GM12874 (cell line): ENCODE measurements at regions not wholly inside any gene's neighbourhood (a gene's known extent, or its start where the extent isn't known, plus 50 kb on each side); places are given as distances from the start of the nearest gene placed in this dataset.

Experiments used
- TF ChIP-seq, protein P1 (sequence below): IDR thresholded peaks from 2 replicates; pipeline ENCODE4 v1.5.1; 2011; ENCODE audit warnings: low read depth, mild to moderate bottlenecking, control low read depth, low read length, moderate library complexity; ENCODE audit not compliant: insufficient read depth

DNA sequence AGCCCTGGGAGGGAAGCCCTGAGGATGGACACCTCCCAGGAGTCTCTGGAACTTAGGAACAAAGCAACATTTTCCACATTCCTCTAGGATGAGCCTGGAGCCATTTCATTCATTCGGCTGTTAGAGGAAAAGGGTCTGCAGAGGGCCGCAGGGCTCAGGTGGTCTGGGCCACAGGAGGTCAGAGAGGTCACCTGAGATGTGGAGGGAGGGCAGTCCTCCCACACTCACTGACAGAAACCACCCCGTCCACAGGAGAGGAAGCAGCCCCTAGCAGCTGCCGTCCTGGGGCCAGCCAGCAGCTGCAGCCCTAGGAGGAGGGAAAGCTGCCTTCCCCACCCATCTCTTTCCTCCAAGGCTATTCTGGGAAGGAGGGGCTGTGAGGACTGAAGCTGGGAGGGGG lies 207.0 kb downstream of the CDC5L start:
- TF ChIP-seq, protein P1, sequence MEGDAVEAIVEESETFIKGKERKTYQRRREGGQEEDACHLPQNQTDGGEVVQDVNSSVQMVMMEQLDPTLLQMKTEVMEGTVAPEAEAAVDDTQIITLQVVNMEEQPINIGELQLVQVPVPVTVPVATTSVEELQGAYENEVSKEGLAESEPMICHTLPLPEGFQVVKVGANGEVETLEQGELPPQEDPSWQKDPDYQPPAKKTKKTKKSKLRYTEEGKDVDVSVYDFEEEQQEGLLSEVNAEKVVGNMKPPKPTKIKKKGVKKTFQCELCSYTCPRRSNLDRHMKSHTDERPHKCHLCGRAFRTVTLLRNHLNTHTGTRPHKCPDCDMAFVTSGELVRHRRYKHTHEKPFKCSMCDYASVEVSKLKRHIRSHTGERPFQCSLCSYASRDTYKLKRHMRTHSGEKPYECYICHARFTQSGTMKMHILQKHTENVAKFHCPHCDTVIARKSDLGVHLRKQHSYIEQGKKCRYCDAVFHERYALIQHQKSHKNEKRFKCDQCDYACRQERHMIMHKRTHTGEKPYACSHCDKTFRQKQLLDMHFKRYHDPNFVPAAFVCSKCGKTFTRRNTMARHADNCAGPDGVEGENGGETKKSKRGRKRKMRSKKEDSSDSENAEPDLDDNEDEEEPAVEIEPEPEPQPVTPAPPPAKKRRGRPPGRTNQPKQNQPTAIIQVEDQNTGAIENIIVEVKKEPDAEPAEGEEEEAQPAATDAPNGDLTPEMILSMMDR: no peak

DNA sequence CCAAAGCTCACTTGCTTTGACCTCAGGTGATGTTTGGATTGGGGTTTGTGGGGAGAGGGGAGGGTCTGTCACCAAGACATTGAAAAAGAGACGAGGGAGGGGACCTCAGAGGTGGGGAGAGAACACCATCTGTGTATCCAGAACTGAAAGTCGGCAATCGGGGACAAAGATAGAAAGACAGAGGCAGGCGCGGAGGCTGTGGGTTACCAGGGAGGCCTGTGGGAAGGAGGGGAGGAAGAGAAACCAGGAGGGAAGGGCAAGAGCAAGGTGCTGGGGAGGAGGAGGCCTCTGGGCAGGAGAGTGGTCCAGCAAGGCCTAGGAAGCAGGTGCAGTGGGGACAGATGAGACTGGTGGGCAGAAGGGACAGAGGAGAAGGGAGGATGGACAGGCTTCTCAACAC lies 211.2 kb downstream of the CDC5L start:
- TF ChIP-seq, protein P1: no peak

DNA sequence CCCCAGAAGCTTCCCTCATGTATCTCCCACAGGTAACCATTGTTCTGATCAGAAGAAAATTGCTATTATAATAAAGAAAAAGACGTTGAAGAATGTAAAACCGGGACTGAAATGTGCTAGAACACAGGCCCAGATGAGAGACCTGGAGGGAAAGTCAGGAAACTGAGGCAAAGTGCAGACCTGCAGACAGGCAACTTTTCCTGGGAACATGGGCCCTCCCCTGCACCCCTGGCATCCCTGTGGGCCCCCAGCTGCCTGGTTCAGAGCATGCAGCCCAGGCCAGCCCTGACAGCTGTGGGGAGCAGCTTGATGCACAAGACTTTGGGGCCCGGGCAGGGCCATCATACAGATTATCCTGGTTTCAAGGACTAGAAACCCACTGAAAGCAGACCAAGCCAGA lies 212.2 kb downstream of the CDC5L start:
- TF ChIP-seq, protein P1: no peak

DNA sequence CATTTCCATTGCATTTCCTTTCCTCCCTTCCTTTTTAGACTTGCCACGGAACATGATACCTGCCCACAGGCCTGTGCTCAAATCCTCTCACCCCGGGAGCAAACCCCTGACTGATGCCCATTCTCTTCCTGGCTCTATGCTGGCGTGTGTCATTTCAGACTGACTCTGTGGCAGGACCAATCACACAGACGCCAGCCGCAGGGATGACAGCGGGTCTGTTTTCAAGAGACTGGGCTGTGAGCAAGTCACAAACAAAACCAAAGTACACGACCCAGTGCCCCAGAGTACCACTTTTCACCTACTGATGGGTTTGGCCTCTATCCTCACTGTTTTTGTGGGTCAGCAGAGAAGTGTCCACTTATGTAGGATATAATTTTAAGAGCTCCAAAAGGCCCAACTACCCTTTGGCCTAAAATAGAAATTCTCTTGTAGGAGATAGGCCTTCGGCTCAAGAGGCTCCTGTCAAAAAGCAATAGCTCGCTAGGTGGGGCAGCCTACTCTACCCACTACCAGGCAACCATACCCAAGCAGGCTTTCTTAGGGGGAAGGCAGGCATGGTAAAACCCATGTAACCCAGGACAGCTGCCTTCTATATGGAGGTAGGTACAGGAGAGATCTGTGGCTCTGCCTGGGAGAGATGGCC lies 215.7 kb downstream of the CDC5L start:
- TF ChIP-seq, protein P1: no peak

DNA sequence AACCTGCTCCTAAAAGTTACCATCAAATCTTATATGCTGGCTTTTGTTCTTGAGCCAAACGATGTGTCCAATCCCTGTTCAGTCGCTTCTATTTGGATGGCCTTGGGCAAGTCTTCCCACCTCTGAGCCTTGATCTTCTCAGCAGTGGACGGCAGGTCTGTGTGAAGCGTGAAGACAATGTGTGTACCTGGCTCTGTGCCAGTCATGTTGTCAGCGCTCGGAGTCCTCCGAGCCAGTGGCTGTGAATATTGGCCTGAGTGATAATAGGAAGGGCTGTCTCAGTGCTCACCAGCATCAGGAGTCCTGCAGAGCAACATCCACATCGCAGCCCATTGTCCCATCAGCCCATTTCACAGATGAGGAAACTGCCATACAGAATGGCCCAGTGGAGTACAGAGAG lies 219.0 kb downstream of the CDC5L start:
- TF ChIP-seq, protein P1: no peak

DNA sequence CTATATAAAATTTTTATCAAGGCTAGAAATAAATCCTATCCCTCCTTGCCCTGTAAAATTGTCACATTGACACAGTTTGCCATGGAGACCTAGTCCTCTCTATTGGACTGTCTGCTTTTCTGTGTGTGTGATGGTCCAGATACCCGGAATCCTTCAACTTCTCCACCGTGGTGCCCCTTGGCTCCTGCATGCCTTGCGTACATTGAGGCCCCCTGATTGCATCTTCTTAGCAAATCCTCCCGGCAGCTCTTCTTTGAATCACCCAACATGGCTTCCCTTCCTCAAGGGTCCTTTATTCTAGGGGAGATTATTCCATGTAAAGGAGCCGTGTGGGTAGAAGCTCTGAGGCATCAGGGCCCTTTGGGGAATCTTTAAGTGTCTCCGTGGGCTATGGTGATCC lies 219.5 kb downstream of the CDC5L start:
- TF ChIP-seq, protein P1: no peak

DNA sequence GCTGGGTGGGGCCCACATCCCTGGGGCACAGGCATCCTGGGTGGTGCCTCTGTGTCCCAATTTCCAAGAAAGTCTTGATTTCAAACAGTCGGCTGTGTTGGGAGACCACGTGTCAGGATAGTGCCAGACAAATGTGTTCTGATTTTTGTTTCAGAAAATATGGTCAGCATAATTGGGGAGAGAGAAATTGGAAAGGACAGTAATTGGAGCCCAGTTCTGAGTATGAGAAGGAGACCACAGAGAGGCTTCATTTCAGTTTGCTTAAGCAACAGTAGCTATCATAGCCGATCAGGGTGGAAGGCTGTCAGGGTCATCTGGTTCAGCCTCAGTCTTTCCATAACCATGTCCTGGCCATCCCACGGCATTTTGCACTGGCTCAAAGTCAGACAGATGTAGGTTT lies 220.7 kb downstream of the CDC5L start:
- TF ChIP-seq, protein P1: no peak

DNA sequence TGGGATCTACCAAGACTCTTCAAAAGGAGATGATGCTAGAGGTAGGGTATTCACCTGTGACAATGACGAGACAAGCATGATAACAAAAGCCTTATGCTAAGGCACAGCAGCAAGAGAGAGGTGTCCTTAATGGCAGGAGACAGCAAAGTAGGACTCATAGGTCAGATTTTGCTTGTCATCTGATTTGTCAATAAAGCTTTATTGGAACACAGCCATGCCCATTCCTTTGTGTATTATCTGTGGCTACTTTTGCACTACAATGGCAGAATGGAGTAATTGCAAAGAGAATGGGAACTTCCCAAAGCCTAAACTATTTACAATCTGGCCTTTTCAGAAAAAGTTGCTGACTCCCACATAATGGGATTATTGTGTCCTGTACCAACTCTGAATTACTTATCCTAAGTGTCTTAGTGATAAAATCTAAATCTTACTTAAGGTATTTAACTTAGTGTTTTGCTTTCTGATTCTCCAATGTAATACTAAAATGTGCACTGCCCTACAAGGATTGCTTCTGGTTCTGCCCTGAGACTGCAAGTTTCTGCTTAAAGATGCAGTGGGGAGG lies 221.6 kb downstream of the CDC5L start:
- TF ChIP-seq, protein P1: no peak
